ENCODE measurements at regions not wholly inside any gene's neighbourhood (a gene's known extent, or its start where the extent isn't known, plus 50 kb on each side); places are given as distances from the start of the nearest gene placed in this dataset.

DNA sequence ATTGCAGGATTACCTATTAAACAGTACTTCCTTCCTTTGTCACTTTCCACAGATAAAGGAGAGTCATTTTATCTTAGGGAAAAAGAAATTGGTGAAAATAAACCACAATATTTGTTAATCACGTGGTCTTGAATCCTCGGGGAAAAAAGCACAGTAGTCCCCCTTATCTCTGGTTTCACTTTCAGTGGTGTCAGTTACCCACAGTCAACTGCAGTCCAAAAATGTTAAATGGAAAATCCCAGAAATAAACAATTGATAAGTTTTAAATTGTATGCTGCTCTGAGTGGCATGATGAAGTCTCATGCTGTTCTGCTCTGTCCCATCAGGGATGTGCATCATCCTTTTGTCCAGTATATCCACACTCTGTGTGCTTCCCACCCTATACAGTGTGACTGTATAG is 405.2 kb upstream of the MPDZ start:
- no peak for ATAC-seq (ENCODE audit: low FRiP score in 2 of 2)
- WGBS, 2 donors, result 28 to 33% methylated on average over 2 of the region's 2 CpGs

DNA sequence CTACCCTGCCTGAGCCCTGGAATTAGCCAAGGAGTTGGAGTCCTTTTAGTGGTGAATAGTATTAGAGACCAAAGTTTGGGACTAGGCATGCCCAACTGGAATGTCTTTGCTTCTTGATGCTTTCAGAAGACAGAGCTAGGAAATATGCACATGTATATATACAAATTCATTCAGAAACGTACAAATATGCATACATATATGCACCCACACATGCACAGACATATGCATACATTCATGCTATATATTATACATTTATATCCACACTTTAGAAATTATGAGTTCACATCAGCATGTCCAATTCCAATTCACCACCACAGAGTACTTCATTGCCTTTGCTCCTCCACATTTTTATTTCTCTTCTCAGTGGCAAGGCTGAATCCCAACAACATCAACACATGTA is 398.3 kb upstream of the MPDZ start:
- H3K4me3 ChIP-seq, result no peak overlapping the region
- H3K27me3 ChIP-seq, result no peaks in the 10 kb centered on the region
- no peaks in the 10 kb centered on the region for H3K36me3 ChIP-seq
- DNase-seq, result no peak
- no peak overlapping the region for H3K27ac ChIP-seq
- TF ChIP-seq POLR2A (IDR thresholded peaks at IDR 0.05), result no peak
- no peak for TF ChIP-seq POLR2AphosphoS5 (IDR thresholded peaks at IDR 0.05)
- peaks cover 0 to 4% (median 0%) of the 10 kb centered on the region in 4 donors for H3K9me3 ChIP-seq
- no peak for ATAC-seq (ENCODE audit: low FRiP score in 2 of 2)
- 48 to 57% methylated on average over 1 of the region's 1 CpG for WGBS, 2 donors
- no peaks in the 10 kb centered on the region for H3K4me1 ChIP-seq

More for the DNA sequence above, 405.2 kb upstream of the MPDZ start:
- H3K36me3 ChIP-seq, result no peaks in the 10 kb centered on the region
- H3K9me3 ChIP-seq, result peaks cover 0 to 4% (median 0%) of the 10 kb centered on the region in 4 donors
- TF ChIP-seq EP300 (IDR thresholded peaks at IDR 0.05), result no peak
- no peak for TF ChIP-seq POLR2AphosphoS5 (IDR thresholded peaks at IDR 0.05)
- TF ChIP-seq, protein P1, sequence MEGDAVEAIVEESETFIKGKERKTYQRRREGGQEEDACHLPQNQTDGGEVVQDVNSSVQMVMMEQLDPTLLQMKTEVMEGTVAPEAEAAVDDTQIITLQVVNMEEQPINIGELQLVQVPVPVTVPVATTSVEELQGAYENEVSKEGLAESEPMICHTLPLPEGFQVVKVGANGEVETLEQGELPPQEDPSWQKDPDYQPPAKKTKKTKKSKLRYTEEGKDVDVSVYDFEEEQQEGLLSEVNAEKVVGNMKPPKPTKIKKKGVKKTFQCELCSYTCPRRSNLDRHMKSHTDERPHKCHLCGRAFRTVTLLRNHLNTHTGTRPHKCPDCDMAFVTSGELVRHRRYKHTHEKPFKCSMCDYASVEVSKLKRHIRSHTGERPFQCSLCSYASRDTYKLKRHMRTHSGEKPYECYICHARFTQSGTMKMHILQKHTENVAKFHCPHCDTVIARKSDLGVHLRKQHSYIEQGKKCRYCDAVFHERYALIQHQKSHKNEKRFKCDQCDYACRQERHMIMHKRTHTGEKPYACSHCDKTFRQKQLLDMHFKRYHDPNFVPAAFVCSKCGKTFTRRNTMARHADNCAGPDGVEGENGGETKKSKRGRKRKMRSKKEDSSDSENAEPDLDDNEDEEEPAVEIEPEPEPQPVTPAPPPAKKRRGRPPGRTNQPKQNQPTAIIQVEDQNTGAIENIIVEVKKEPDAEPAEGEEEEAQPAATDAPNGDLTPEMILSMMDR (IDR thresholded peaks at IDR 0.05), result no peak
- no peak for TF ChIP-seq POLR2A (IDR thresholded peaks at IDR 0.05)
- H3K27ac ChIP-seq, result no peak overlapping the region
- H3K27me3 ChIP-seq, result no peaks in the 10 kb centered on the region
- H3K4me3 ChIP-seq, result no peak overlapping the region
- no peaks in the 10 kb centered on the region for H3K4me1 ChIP-seq
- DNase-seq, result no peak

DNA sequence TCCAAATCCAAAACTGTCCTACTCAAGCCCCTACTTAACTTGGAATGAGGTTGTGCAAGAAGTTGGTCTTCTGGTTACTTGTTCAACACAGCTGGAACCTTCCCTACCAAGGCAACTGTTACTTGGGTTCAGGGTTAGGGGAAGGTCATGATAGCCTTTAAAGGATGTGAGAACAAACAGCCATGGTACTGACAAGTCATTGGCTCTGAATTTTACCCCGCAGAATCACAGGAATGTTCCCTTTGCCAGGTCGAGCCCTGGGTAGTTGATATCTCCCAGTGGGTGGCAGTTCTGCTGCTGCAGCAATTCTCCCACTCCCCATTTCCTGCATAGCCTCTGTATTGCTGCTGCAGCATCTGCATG is 396.1 kb upstream of the MPDZ start:
- 44 to 50% methylated on average over 2 of the region's 2 CpGs for WGBS, 2 donors
- TF ChIP-seq EP300 (IDR thresholded peaks at IDR 0.05) (no peak), POLR2A (IDR thresholded peaks at IDR 0.05) (no peak), POLR2AphosphoS5 (IDR thresholded peaks at IDR 0.05) (no peak)
- TF ChIP-seq, protein P1 (IDR thresholded peaks at IDR 0.05), result no peak
- Histone ChIP-seq H3K9me3 (peaks cover 0 to 4% (median 0%) of the 10 kb centered on the region in 4 donors), H3K4me3 (no peak overlapping the region), H3K27me3 (no peaks in the 10 kb centered on the region), H3K27ac (no peak overlapping the region), H3K36me3 (no peaks in the 10 kb centered on the region), H3K4me1 (no peaks in the 10 kb centered on the region)
- no peak for DNase-seq
- no peak for ATAC-seq (ENCODE audit: low FRiP score in 2 of 2)

DNA sequence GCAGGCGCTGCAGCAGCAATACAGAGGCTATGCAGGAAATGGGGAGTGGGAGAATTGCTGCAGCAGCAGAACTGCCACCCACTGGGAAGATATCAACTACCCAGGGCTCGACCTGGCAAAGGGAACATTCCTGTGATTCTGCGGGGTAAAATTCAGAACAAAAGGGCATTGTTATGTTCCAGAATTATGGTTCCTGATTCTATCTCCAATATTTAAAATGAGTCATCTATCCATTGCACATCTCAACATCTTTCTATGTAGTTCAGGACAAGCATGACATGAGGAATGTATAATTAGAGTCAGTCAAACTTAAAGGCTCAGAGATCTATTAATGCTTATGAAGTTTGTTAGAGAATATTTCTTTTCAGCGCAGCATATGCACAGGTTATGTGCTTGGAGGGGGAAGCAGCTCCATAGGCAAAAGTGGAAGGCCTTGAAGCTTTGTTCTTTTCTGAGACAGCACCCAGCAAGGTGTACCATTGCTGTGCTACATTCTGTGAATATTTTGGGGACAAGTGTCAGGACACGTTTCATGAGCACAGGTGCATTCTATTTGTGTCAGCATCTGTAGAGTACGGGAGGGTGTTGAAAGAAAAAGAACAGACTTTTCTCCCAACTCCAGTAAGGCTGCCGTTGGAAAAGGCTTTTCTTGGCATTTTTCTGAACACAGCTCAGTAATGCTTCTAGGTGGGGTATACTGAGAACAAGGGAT is 395.6 kb upstream of the MPDZ start:
- ATAC-seq (ENCODE audit: low FRiP score in 2 of 2) (no peak), DNase-seq (no peak)
- no peaks in the 10 kb centered on the region for H3K27me3 ChIP-seq
- no peaks in the 10 kb centered on the region for H3K9me3 ChIP-seq
- WGBS, 2 donors, result 80 to 81% methylated on average over 7 of the region's 7 CpGs
- TF ChIP-seq EP300 (IDR thresholded peaks at IDR 0.05) (no peak), POLR2AphosphoS5 (IDR thresholded peaks at IDR 0.05) (no peak), POLR2A (IDR thresholded peaks at IDR 0.05) (no peak)
- TF ChIP-seq, protein P1 (IDR thresholded peaks at IDR 0.05), result no peak
- no peaks in the 10 kb centered on the region for H3K4me1 ChIP-seq
- H3K27ac ChIP-seq, result no peak overlapping the region
- no peak overlapping the region for H3K4me3 ChIP-seq
- no peaks in the 10 kb centered on the region for H3K36me3 ChIP-seq

DNA sequence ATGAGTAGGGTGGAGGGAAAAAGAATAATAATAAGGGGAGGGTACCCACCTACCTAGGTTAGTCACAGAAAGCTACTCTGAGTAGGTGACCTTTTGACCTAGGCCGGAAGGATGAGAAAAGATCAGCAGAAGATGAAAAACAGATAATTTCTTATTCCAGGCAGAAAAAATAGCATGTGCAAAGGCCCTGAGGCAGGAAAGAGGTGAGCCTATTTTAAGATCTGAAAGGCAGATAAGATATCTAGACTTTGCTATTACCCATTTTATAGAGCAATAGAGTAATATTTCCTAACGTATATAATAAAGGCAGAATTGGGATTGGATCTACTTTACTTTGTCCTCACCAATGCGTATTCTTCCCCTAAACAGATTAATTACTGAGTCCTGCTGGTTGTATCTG is 393.9 kb upstream of the MPDZ start:
- 71 to 95% methylated on average over 3 of the region's 3 CpGs for WGBS, 2 donors
- no peak for DNase-seq

More for the DNA sequence above, 393.9 kb upstream of the MPDZ start:
- Histone ChIP-seq H3K9me3 (no peaks in the 10 kb centered on the region), H3K27me3 (no peaks in the 10 kb centered on the region), H3K4me1 (no peaks in the 10 kb centered on the region), H3K4me3 (no peak overlapping the region), H3K27ac (no peak overlapping the region), H3K36me3 (no peaks in the 10 kb centered on the region)
- no peak for ATAC-seq (ENCODE audit: low FRiP score in 2 of 2)
- no peak for TF ChIP-seq POLR2A (IDR thresholded peaks at IDR 0.05)
- TF ChIP-seq, protein P1 (IDR thresholded peaks at IDR 0.05), result no peak
- no peak for TF ChIP-seq EP300 (IDR thresholded peaks at IDR 0.05)
- no peak for TF ChIP-seq POLR2AphosphoS5 (IDR thresholded peaks at IDR 0.05)
